ENCODE measurements at regions not wholly inside any gene's neighbourhood (a gene's known extent, or its start where the extent isn't known, plus 50 kb on each side); places are given as distances from the start of the nearest gene placed in this dataset.
"Not testable (repeated sequence)": the region's sequence is repeated elsewhere in the genome, so short reads cannot be mapped to it uniquely, and the experiment has no call there.

GRCh38 chr5:123945548-123945947, 433.6 kb downstream of the CSNK1G3 start:
- no peak for DNase-seq (ENCODE audit: low spot score)

GRCh38 chr5:123943151-123943550, 431.2 kb downstream of the CSNK1G3 start:
- DNase-seq (ENCODE audit: low spot score) = no peak

- DNase-seq (ENCODE audit: low spot score) = no peak
Observed at GRCh38 chr5:123940416-123940815, 428.4 kb downstream of the CSNK1G3 start.

GRCh38 chr5:123937230-123937629, 425.3 kb downstream of the CSNK1G3 start:
- peak; percentile 24 for DNase-seq (ENCODE audit: low spot score)

- DNase-seq (ENCODE audit: low spot score) = no peak
Observed at GRCh38 chr5:123936548-123936947, 424.6 kb downstream of the CSNK1G3 start.

GRCh38 chr5:123933812-123934211, 421.8 kb downstream of the CSNK1G3 start:
- DNase-seq (ENCODE audit: low spot score) = not testable (repeated sequence)

GRCh38 chr5:123929055-123929474, 417.1 kb downstream of the CSNK1G3 start:
- no peak for DNase-seq (ENCODE audit: low spot score)

- peak; percentile 39 for DNase-seq (ENCODE audit: low spot score)
Observed at GRCh38 chr5:123928401-123928800, 416.4 kb downstream of the CSNK1G3 start.

- no peak for DNase-seq (ENCODE audit: low spot score)
Observed at GRCh38 chr5:123921193-123921592, 409.2 kb downstream of the CSNK1G3 start.

GRCh38 chr5:123916345-123917121, 404.6 kb downstream of the CSNK1G3 start:
- no peak for DNase-seq (ENCODE audit: low spot score)

GRCh38 chr5:123914333-123914732, 402.4 kb downstream of the CSNK1G3 start:
- DNase-seq (ENCODE audit: low spot score) = no peak

- DNase-seq (ENCODE audit: low spot score) = no peak
Observed at GRCh38 chr5:123907349-123907748, 395.4 kb downstream of the CSNK1G3 start.

- DNase-seq (ENCODE audit: low spot score) = no peak
Observed at GRCh38 chr5:123906698-123907295, 394.8 kb downstream of the CSNK1G3 start.

- DNase-seq (ENCODE audit: low spot score) = no peak
Observed at GRCh38 chr5:123885081-123885480, 373.1 kb downstream of the CSNK1G3 start.

- no peak for DNase-seq (ENCODE audit: low spot score)
Observed at GRCh38 chr5:123882965-123883345, 371.0 kb downstream of the CSNK1G3 start.

- DNase-seq (ENCODE audit: low spot score) = no peak
Observed at GRCh38 chr5:123882319-123882964, 370.5 kb downstream of the CSNK1G3 start.

GRCh38 chr5:123881759-123882244, 369.8 kb downstream of the CSNK1G3 start:
- DNase-seq (ENCODE audit: low spot score) = no peak

GRCh38 chr5:123880875-123881274, 368.9 kb downstream of the CSNK1G3 start:
- no peak for DNase-seq (ENCODE audit: low spot score)

GRCh38 chr5:123879071-123879470, 367.1 kb downstream of the CSNK1G3 start:
- DNase-seq (ENCODE audit: low spot score) = no peak

- DNase-seq (ENCODE audit: low spot score) = no peak
Observed at GRCh38 chr5:123876276-123876790, 364.4 kb downstream of the CSNK1G3 start.

GRCh38 chr5:123875561-123876275, 363.7 kb downstream of the CSNK1G3 start:
- no peak for DNase-seq (ENCODE audit: low spot score)

GRCh38 chr5:123874600-123875201, 362.7 kb downstream of the CSNK1G3 start:
- no peak for DNase-seq (ENCODE audit: low spot score)
